Gastroesophageal sphincter (tissue), 4 donors: ENCODE measurements at regions not wholly inside any gene's neighbourhood (a gene's known extent, or its start where the extent isn't known, plus 50 kb on each side); places are given as distances from the start of the nearest gene placed in this dataset.

Experiments
- ATAC-seq: fragments of 150-250 bp; one replicate; pipeline ENCODE4 v1.9.1; 2016; ENCODE audit warnings: mild to moderate bottlenecking, moderate library complexity
- H3K27ac ChIP-seq, 4 donors: fragments of 200-600 bp; sonication (generic) in 3 of 4; 1 replicate in 3 of 4; 2 replicates in 1 of 4; pipeline ENCODE4 v1.5.1; 2016 to 2019
- H3K27me3 ChIP-seq: fragments of 200-600 bp; sonication (generic); one replicate; pipeline ENCODE4 v1.5.1; 2019
- H3K36me3 ChIP-seq, 2 donors: fragments of 200-600 bp; sonication (generic); one replicate each; pipeline ENCODE4 v1.5.1; 2019; ENCODE audit warnings: control low read depth in 1 of 2
- H3K4me1 ChIP-seq, 3 donors: fragments of 200-600 bp; sonication (generic); 1 replicate in 2 of 3; 2 replicates in 1 of 3; pipeline ENCODE4 v1.5.1; 2016 to 2019; ENCODE audit warnings: control low read depth in 2 of 3
- H3K4me3 ChIP-seq, 2 donors: fragments of 200-600 bp; sonication (generic); one replicate each; pipeline ENCODE4 v1.5.1; 2019; ENCODE audit warnings: mild to moderate bottlenecking in 1 of 2, moderate library complexity in 1 of 2
- H3K9me3 ChIP-seq, 3 donors: fragments of 200-600 bp; sonication (generic); one replicate each; pipeline ENCODE4 v1.5.1; 2017 to 2019; ENCODE audit warnings: control low read depth in 2 of 3
- EP300 ChIP-seq: sonication (generic); formaldehyde crosslinking; IDR thresholded peaks from one replicate; pipeline ENCODE4 v1.6.1; 2017; ENCODE audit warnings: antibody characterized with exemption, mild to moderate bottlenecking
- POLR2A ChIP-seq, 2 donors: fragments of 450-650 bp; IDR thresholded peaks; one replicate each; pipeline ENCODE4 v1.6.1; 2017; ENCODE audit warnings: antibody characterized with exemption in 2 of 2, mild to moderate bottlenecking in 2 of 2, moderate library complexity in 1 of 2
- POLR2AphosphoS5 ChIP-seq: sonication (generic); formaldehyde crosslinking; IDR thresholded peaks from one replicate; pipeline ENCODE4 v1.6.1; 2017; ENCODE audit warnings: antibody characterized with exemption
- WGBS, 2 donors: methylation state at CpG; one replicate each; pipeline ENCODE4 v1.1.5; 2018; ENCODE audit warnings: low coverage in 1 of 2; 5-methylcytosine and 5-hydroxymethylcytosine counted together
- TF ChIP-seq, protein P1 (sequence below), 4 experiments: fragments of 200-600 bp in 2 of 4; fragments of 450-650 bp in 2 of 4; sonication (generic) in 1 of 4; IDR thresholded peaks; one replicate each; pipeline ENCODE4 v1.5.1; 2017 to 2019; ENCODE audit warnings: antibody characterized with exemption in 4 of 4, mild to moderate bottlenecking in 2 of 4, moderate library complexity in 2 of 4

- Histone ChIP-seq H3K9me3 (peaks cover 0 to 12% (median 0%) of the 10 kb centered on the region in 3 donors), H3K4me3 (no peak overlapping the region), H3K27ac (no peak overlapping the region), H3K36me3 (no peaks in the 10 kb centered on the region), H3K4me1 (no peaks in the 10 kb centered on the region), H3K27me3 (no peaks in the 10 kb centered on the region)
- WGBS, 2 donors, result 38 to 49% methylated on average over 4 to 5 of the region's 5 CpGs
- ATAC-seq, result no peak
- TF ChIP-seq EP300 (no peak), POLR2AphosphoS5 (no peak), POLR2A (IDR thresholded peaks at IDR 0.05) (no peak)
- TF ChIP-seq, protein P1, sequence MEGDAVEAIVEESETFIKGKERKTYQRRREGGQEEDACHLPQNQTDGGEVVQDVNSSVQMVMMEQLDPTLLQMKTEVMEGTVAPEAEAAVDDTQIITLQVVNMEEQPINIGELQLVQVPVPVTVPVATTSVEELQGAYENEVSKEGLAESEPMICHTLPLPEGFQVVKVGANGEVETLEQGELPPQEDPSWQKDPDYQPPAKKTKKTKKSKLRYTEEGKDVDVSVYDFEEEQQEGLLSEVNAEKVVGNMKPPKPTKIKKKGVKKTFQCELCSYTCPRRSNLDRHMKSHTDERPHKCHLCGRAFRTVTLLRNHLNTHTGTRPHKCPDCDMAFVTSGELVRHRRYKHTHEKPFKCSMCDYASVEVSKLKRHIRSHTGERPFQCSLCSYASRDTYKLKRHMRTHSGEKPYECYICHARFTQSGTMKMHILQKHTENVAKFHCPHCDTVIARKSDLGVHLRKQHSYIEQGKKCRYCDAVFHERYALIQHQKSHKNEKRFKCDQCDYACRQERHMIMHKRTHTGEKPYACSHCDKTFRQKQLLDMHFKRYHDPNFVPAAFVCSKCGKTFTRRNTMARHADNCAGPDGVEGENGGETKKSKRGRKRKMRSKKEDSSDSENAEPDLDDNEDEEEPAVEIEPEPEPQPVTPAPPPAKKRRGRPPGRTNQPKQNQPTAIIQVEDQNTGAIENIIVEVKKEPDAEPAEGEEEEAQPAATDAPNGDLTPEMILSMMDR (IDR thresholded peaks at IDR 0.05), result no peak
These were observed 80.4 kb upstream of the OSMR start for GRCh38 chr5:38765399-38765861.

- 80 to 83% methylated on average over 2 of the region's 2 CpGs for WGBS, 2 donors
- no peak for ATAC-seq
- TF ChIP-seq EP300, result no peak
- TF ChIP-seq POLR2A (IDR thresholded peaks at IDR 0.05), result no peak
- TF ChIP-seq, protein P1 (IDR thresholded peaks at IDR 0.05), result no peak
- no peak for TF ChIP-seq POLR2AphosphoS5
- no peaks in the 10 kb centered on the region for H3K36me3 ChIP-seq
- peaks cover 0 to 12% (median 0%) of the 10 kb centered on the region in 3 donors for H3K9me3 ChIP-seq
- H3K4me1 ChIP-seq, result no peaks in the 10 kb centered on the region
- H3K27ac ChIP-seq, result no peak overlapping the region
- no peaks in the 10 kb centered on the region for H3K27me3 ChIP-seq
- no peak overlapping the region for H3K4me3 ChIP-seq
These were observed 79.7 kb upstream of the OSMR start for GRCh38 chr5:38766151-38766550.

DNA sequence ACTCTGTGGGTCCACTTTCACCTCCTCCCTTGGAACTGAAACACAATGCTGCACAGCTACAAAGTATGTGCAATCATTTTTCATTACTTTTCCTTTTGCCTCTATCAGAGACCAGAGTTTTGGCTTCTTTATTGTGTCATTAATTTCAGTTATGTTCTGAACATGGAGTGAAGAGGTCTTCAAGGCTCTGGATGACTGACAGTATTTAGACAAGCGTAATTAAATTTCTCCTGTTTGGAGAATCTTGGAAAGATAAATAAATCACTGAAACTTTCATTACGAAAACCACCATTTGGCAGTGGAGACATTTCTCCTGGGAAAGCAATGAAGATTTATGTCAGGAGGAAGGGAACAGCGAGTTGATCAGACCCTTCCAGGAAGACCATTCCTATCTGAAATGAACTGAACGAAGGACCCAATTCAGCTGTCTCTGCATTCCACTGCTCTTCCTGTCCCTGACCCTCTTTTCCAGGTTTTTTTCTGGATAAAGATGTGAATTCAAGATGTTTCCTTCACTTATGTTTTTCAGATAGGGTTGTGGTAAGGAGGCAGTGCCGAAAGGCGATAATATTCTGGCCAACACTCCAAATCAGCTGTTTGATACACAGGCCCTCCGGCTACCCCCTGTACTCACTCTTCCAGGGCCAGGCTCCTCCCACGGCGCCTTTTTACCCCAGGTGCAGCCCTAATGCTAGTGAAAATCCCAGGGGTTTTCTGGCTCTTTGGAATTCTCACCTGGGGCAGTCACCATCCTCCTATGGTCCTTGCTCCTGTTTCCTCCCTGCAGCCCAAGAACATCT, 77.2 kb upstream of the OSMR start:
- 45 to 49% methylated on average over 9 of the region's 9 CpGs for WGBS, 2 donors

GRCh38 chr5:38772471-38772870, 73.3 kb upstream of the OSMR start:
- peaks cover 0 to under 1% (median 0%) of the 10 kb centered on the region in 3 donors for H3K9me3 ChIP-seq
- peaks cover 0 to 11% (median 0%) of the 10 kb centered on the region in 3 donors for H3K4me1 ChIP-seq
- H3K4me3 ChIP-seq, result no peak overlapping the region
- H3K27me3 ChIP-seq, result no peaks in the 10 kb centered on the region
- TF ChIP-seq POLR2AphosphoS5 (no peak), EP300 (no peak), POLR2A (IDR thresholded peaks at IDR 0.05) (no peak)
- TF ChIP-seq, protein P1 (IDR thresholded peaks at IDR 0.05), result no peak
- no peak overlapping the region for H3K27ac ChIP-seq
- 94 to 100% methylated on average over 2 to 3 of the region's 4 CpGs for WGBS, 2 donors
- no peak for ATAC-seq
- no peaks in the 10 kb centered on the region for H3K36me3 ChIP-seq

More for the DNA sequence above, 77.2 kb upstream of the OSMR start:
- no peaks in the 10 kb centered on the region for H3K27me3 ChIP-seq
- H3K36me3 ChIP-seq, result no peaks in the 10 kb centered on the region
- TF ChIP-seq POLR2AphosphoS5 (peak; percentile 5), POLR2A (IDR thresholded peaks at IDR 0.05) (no peak), EP300 (no peak)
- TF ChIP-seq, protein P1 (IDR thresholded peaks at IDR 0.05), result no peak
- no peak overlapping the region for H3K4me3 ChIP-seq
- no peaks in the 10 kb centered on the region for H3K4me1 ChIP-seq
- H3K27ac ChIP-seq, result no peak overlapping the region
- peak; percentile 69 for ATAC-seq
- peaks cover 0 to 12% (median 0%) of the 10 kb centered on the region in 3 donors for H3K9me3 ChIP-seq
